ENCODE measurements at regions not wholly inside any gene's neighbourhood (a gene's known extent, or its start where the extent isn't known, plus 50 kb on each side); places are given as distances from the start of the nearest gene placed in this dataset.
"Not testable (repeated sequence)": the region's sequence is repeated elsewhere in the genome, so short reads cannot be mapped to it uniquely, and the experiment has no call there.

- no peak for DNase-seq
Observed at GRCh38 chr2:101609433-101609832, 88.1 kb upstream of the MAP4K4 start.

- no peak for DNase-seq
Observed at GRCh38 chr2:101608408-101609310, 88.8 kb upstream of the MAP4K4 start.

- DNase-seq: no peak
Observed at GRCh38 chr2:101597347-101597944, 100.1 kb upstream of the MAP4K4 start.

- peak; percentile 0 for DNase-seq
Observed at GRCh38 chr2:101596333-101596732, 101.2 kb upstream of the MAP4K4 start.

- DNase-seq: no peak
Observed at GRCh38 chr2:101587251-101587650, 110.3 kb upstream of the MAP4K4 start.

GRCh38 chr2:101583861-101584260, 108.9 kb upstream of the RFX8 start:
- DNase-seq: no peak

GRCh38 chr2:101581675-101582299, 106.9 kb upstream of the RFX8 start:
- DNase-seq: no peak

- no peak for DNase-seq
Observed at GRCh38 chr2:101580528-101580927, 105.6 kb upstream of the RFX8 start.

- DNase-seq: no peak
Observed at GRCh38 chr2:101578671-101579070, 103.8 kb upstream of the RFX8 start.

- not testable (repeated sequence) for DNase-seq
Observed at GRCh38 chr2:101578135-101578534, 103.2 kb upstream of the RFX8 start.

GRCh38 chr2:101577173-101577572, 102.3 kb upstream of the RFX8 start:
- DNase-seq: no peak

GRCh38 chr2:101574622-101575021, 99.7 kb upstream of the RFX8 start:
- no peak for DNase-seq

- DNase-seq: no peak
Observed at GRCh38 chr2:101571951-101572350, 97.0 kb upstream of the RFX8 start.

- DNase-seq: no peak
Observed at GRCh38 chr2:101569886-101570520, 95.1 kb upstream of the RFX8 start.

GRCh38 chr2:101568969-101569368, 94.1 kb upstream of the RFX8 start:
- no peak for DNase-seq

GRCh38 chr2:101566632-101567228, 91.8 kb upstream of the RFX8 start:
- no peak for DNase-seq

GRCh38 chr2:101563849-101564248, 88.9 kb upstream of the RFX8 start:
- DNase-seq: no peak

- DNase-seq: no peak
Observed at GRCh38 chr2:101560780-101561315, 85.9 kb upstream of the RFX8 start.

- no peak for DNase-seq
Observed at GRCh38 chr2:101559551-101559950, 84.6 kb upstream of the RFX8 start.

- no peak for DNase-seq
Observed at GRCh38 chr2:101558740-101559525, 84.0 kb upstream of the RFX8 start.

GRCh38 chr2:101556033-101556459, 81.1 kb upstream of the RFX8 start:
- DNase-seq: no peak

- no peak for DNase-seq
Observed at GRCh38 chr2:101551336-101551888, 76.5 kb upstream of the RFX8 start.
